HG02943 (cell line): ENCODE measurements at regions not wholly inside any gene's neighbourhood (a gene's known extent, or its start where the extent isn't known, plus 50 kb on each side); places are given as distances from the start of the nearest gene placed in this dataset.

Source experiments
- ATAC-seq: cut with Tn5 transposase; IDR thresholded peaks from one replicate; pipeline ENCODE4 v1.9.1; 2021; ENCODE audit warnings: mild to moderate bottlenecking, low read depth, moderate library complexity; ENCODE audit not compliant: unreplicated experiment

GRCh38 chr6:149261364-149262040, 56.0 kb upstream of the TAB2 start:
- ATAC-seq = no peak

GRCh38 chr6:149263321-149263720, 54.2 kb upstream of the TAB2 start:
- ATAC-seq = no peak

- no peak for ATAC-seq
Observed at GRCh38 chr6:149264629-149265028, 52.9 kb upstream of the TAB2 start.

DNA sequence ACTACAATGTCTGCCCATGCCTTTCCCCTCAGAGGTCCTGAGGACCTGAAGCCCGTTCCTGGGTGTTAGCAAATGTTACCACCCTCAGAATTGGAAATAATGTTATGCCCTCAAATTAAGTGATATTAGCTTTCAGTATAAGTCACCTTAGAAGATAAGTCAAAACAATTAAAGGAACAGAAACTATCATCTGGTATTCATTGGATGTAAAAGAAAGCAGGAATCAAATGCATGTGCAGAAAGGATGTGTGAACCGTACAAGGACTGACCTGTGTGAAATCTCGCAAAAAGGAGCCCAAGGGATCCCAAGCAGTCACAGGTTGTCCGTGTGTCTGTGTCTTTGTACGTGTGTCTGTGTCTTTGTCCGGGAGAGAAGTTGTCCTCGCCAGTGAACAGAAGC, 51.6 kb upstream of the TAB2 start:
- no peak for ATAC-seq

DNA sequence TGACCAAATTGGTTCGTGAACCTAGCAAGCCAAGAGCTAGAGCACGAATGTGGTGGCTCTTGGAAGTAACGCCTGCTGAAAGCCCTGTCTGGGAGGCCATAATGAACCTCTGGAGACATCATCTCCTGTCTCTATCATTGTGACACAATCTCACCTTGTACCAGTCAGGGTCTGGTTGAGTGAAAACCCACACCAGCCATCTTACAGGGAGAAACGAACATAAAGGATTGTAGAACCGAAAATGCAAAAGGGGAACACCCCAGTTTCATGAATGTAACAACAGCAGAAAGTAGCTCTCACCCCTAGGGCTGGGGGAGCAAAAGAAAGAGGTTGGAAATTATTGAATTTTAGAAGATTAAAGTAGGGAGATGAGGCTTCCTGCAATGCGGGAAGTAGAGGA, 50.9 kb upstream of the TAB2 start:
- peak; percentile 82 for ATAC-seq

DNA sequence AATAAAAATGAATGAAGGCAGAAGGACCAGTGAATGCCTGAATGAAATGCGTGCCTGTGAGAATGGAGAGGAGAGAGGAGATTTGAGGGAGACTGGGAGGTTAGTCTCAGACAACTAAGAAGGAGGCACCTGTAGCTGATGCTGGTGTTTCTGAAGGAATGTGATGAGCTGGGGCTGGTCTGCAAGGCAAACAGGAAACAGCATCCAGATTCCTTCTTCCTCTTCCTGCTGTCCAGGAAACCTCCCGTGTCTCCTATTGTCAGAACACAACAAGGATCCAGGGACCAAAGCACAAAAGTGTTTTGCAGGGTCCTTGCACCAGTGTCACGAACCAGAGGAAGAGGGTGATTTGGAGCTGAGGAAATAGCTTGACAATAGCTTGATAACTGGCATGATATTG, 50.4 kb upstream of the TAB2 start:
- ATAC-seq = no peak

- ATAC-seq = no peak
Observed at GRCh38 chr6:149267513-149268043, 49.9 kb upstream of the TAB2 start.
